Ovary (tissue), 3 donors: ENCODE measurements at regions not wholly inside any gene's neighbourhood (a gene's known extent, or its start where the extent isn't known, plus 50 kb on each side); places are given as distances from the start of the nearest gene placed in this dataset.

ENCODE experiments used
- CTCF ChIP-seq, 3 donors: fragments of 450-650 bp in 2 of 3; fragments of 200-600 bp in 1 of 3; IDR thresholded peaks; one replicate each; pipeline versions ENCODE4 v1.5.1 to v1.8.0; 2016 to 2022; ENCODE audit warnings: antibody characterized with exemption in 3 of 3, mild to moderate bottlenecking in 1 of 3
- EP300 ChIP-seq: sonication (generic); formaldehyde crosslinking; IDR thresholded peaks from one replicate; pipeline ENCODE4 v1.6.1; 2017; ENCODE audit warnings: antibody characterized with exemption
- POLR2A ChIP-seq: fragments of 450-650 bp; IDR thresholded peaks from one replicate; pipeline ENCODE4 v1.6.1; 2017; ENCODE audit warnings: antibody characterized with exemption, mild to moderate bottlenecking, moderate library complexity
- donor health status: DM: no; HTN: no; CAD: no.

DNA sequence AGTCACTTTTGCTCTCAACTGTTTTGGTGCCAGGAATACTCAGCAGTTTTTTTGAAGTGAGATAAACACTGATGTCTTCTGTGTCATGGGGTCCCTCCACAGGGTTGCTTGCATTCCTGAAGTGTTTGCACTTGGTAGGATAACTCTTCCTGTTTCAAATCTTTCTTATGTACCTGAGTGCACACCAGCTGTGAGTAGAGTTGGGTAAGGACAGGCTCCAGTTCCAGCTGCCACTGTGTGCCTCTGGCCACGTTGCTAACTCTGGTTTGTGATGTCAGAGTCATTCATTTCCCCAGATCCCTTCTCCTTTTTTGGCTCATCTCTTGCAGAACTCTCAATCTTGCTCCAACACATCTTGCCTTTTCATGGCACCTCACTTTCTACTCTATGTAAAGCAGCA lies 356.3 kb upstream of the B3GALT2 start:
- TF ChIP-seq EP300: no peak
- TF ChIP-seq POLR2A: no peak
- TF ChIP-seq CTCF (IDR thresholded peaks at IDR 0.05): no peak
